ENCODE measurements at regions not wholly inside any gene's neighbourhood (a gene's known extent, or its start where the extent isn't known, plus 50 kb on each side); places are given as distances from the start of the nearest gene placed in this dataset.

- ATAC-seq (ENCODE audit: poor library complexity) (no peak), DNase-seq (no peak)
- no peak overlapping the region for H3K4me3 ChIP-seq (ENCODE audit: low read length)
- peaks cover 0 to 16% of the 10 kb centered on the region in 2 experiments for H3K9me3 ChIP-seq (ENCODE audit: control insufficient read depth in 1 of 2, insufficient read depth in 1 of 2, low read length in 2 of 2)
- H3K36me3 Mint-ChIP-seq (ENCODE audit: low read depth), result no peaks in the 10 kb centered on the region
- intact Hi-C loops (cut with DNase I, micrococcal nuclease), result no loop called here
- H3K27ac Mint-ChIP-seq, result no peak overlapping the region
- ChIA-PET POLR2A (no interaction called here), CTCF (no interaction called here)
- no peaks in the 10 kb centered on the region for H3K36me3 ChIP-seq (ENCODE audit: insufficient read depth, low read length)
- no peak overlapping the region for H3K27ac ChIP-seq (ENCODE audit: low read depth in 1 of 2, low read length in 2 of 2)
- TF ChIP-seq, protein P1, sequence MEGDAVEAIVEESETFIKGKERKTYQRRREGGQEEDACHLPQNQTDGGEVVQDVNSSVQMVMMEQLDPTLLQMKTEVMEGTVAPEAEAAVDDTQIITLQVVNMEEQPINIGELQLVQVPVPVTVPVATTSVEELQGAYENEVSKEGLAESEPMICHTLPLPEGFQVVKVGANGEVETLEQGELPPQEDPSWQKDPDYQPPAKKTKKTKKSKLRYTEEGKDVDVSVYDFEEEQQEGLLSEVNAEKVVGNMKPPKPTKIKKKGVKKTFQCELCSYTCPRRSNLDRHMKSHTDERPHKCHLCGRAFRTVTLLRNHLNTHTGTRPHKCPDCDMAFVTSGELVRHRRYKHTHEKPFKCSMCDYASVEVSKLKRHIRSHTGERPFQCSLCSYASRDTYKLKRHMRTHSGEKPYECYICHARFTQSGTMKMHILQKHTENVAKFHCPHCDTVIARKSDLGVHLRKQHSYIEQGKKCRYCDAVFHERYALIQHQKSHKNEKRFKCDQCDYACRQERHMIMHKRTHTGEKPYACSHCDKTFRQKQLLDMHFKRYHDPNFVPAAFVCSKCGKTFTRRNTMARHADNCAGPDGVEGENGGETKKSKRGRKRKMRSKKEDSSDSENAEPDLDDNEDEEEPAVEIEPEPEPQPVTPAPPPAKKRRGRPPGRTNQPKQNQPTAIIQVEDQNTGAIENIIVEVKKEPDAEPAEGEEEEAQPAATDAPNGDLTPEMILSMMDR (IDR thresholded peaks at IDR 0.05), result no peak
- H3K4me3 Mint-ChIP-seq, result no peak overlapping the region
- H3K27me3 Mint-ChIP-seq, result no peaks in the 10 kb centered on the region
- H3K9me3 Mint-ChIP-seq, result no peaks in the 10 kb centered on the region
- no peaks in the 10 kb centered on the region for H3K4me1 Mint-ChIP-seq (ENCODE audit: low read depth)
- H3K27me3 ChIP-seq (ENCODE audit: control insufficient read depth in 1 of 2, insufficient read depth in 2 of 2, low read length in 2 of 2), result no peaks in the 10 kb centered on the region
- H3K4me1 ChIP-seq (ENCODE audit: insufficient read depth, low read length), result no peaks in the 10 kb centered on the region
Measured at GRCh38 chr4:187715466-187715865, 280.1 kb upstream of the ZFP42 start.

DNA sequence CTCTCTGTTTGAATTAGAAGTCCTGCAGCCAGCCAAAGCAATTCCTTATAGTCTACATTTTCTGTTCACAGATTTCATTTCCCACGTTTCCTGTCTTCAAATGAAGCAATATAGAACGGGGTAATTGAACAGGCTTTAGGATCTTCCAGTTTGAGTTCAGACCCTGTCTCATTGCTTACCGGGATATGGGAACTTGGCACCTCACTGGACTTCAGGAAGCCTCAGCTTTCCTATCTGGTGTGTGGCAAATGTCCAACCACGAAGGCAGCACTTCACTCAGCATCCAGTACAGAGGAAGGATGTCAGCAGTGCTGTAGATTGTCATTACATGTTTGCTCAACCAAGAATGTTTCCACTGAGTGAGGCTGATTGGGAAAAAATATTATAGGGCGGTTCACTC, 271.1 kb upstream of the ZFP42 start:
- Mint-ChIP-seq H3K36me3 (ENCODE audit: low read depth) (no peaks in the 10 kb centered on the region), H3K27ac (no peak overlapping the region), H3K4me3 (no peak overlapping the region), H3K27me3 (no peaks in the 10 kb centered on the region), H3K9me3 (peaks cover 2% of the 10 kb centered on the region), H3K4me1 (ENCODE audit: low read depth) (no peaks in the 10 kb centered on the region)
- no peaks in the 10 kb centered on the region for H3K27me3 ChIP-seq (ENCODE audit: control insufficient read depth in 1 of 2, insufficient read depth in 2 of 2, low read length in 2 of 2)
- intact Hi-C loops (cut with DNase I, micrococcal nuclease), result no loop called here
- DNase-seq (no peak), ATAC-seq (ENCODE audit: poor library complexity) (no peak)
- H3K9me3 ChIP-seq (ENCODE audit: control insufficient read depth in 1 of 2, insufficient read depth in 1 of 2, low read length in 2 of 2), result peaks cover 10 to 18% of the 10 kb centered on the region in 2 experiments
- ChIA-PET POLR2A (no interaction called here), CTCF (no interaction called here)
- TF ChIP-seq, protein P1 (IDR thresholded peaks at IDR 0.05), result no peak
- H3K4me1 ChIP-seq (ENCODE audit: insufficient read depth, low read length), result no peaks in the 10 kb centered on the region
- H3K4me3 ChIP-seq (ENCODE audit: low read length), result no peak overlapping the region
- H3K27ac ChIP-seq (ENCODE audit: low read depth in 1 of 2, low read length in 2 of 2), result no peak overlapping the region
- no peaks in the 10 kb centered on the region for H3K36me3 ChIP-seq (ENCODE audit: insufficient read depth, low read length)

DNA sequence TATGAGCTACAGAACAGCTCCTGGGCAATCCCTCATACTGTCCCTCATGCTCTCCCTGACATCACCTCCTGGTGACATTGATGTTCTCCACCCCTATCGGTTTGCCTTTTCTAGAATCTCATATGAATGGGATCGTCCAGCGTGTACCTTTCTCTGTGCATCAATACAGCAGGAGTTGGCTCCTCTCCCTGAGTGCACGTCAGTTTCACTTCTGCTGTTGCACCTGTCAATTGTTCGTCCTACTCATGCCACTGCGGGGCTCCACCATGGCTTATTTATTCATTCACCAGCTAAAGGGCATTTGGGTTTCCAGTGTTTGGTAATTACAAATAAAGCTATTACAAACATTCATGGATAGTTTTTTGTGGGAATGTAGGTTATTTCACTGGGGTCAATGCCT, 269.1 kb upstream of the ZFP42 start:
- Histone ChIP-seq H3K36me3 (ENCODE audit: insufficient read depth, low read length) (no peaks in the 10 kb centered on the region), H3K27me3 (ENCODE audit: control insufficient read depth in 1 of 2, insufficient read depth in 2 of 2, low read length in 2 of 2) (no peaks in the 10 kb centered on the region), H3K9me3 (ENCODE audit: control insufficient read depth in 1 of 2, insufficient read depth in 1 of 2, low read length in 2 of 2) (peaks cover 10 to 23% of the 10 kb centered on the region in 2 experiments), H3K4me3 (ENCODE audit: low read length) (no peak overlapping the region), H3K4me1 (ENCODE audit: insufficient read depth, low read length) (no peaks in the 10 kb centered on the region), H3K27ac (ENCODE audit: low read depth in 1 of 2, low read length in 2 of 2) (no peak overlapping the region)
- intact Hi-C loops (cut with DNase I, micrococcal nuclease), result no loop called here
- ChIA-PET CTCF (no interaction called here), POLR2A (no interaction called here)
- DNase-seq, result no peak
- H3K36me3 Mint-ChIP-seq (ENCODE audit: low read depth), result no peaks in the 10 kb centered on the region
- H3K27me3 Mint-ChIP-seq, result no peaks in the 10 kb centered on the region
- H3K4me1 Mint-ChIP-seq (ENCODE audit: low read depth), result no peaks in the 10 kb centered on the region
- no peak overlapping the region for H3K4me3 Mint-ChIP-seq
- no peak overlapping the region for H3K27ac Mint-ChIP-seq
- TF ChIP-seq, protein P1 (IDR thresholded peaks at IDR 0.05), result no peak
- H3K9me3 Mint-ChIP-seq, result peaks cover 4% of the 10 kb centered on the region
- ATAC-seq (ENCODE audit: poor library complexity), result no peak
